CD4-positive, alpha-beta memory T cell (primary cell): ENCODE measurements at regions not wholly inside any gene's neighbourhood (a gene's known extent, or its start where the extent isn't known, plus 50 kb on each side); places are given as distances from the start of the nearest gene placed in this dataset.

Experiments used
- CTCF ChIA-PET: fragments of 350-600 bp; sonication (Branson Sonifier 250); formaldehyde crosslinking; loops from one replicate; lab custom pipeline; 2021; ENCODE audit warnings: inconsistent platforms; ENCODE audit not compliant: partially characterized antibody; lab: Charles Lee
- POLR2A ChIA-PET: fragments of 350-600 bp; sonication (Branson Sonifier 250); formaldehyde crosslinking; loops from one replicate; lab custom pipeline; 2021; ENCODE audit not compliant: partially characterized antibody; lab: Charles Lee
- DNase-seq, 5 donors: peaks; one replicate each; pipeline versions ENCODE4 v3.0.0 to v3.0.0-alpha.2; 2020 to 2022; ENCODE audit warnings: mixed read lengths in 1 of 5
- H3K27ac ChIP-seq: one replicate; pipeline ENCODE4 v1.7.0; 2013; ENCODE audit warnings: low read depth, low read length
- H3K27me3 ChIP-seq: 2 replicates; pipeline ENCODE4 v1.7.0; 2013; ENCODE audit warnings: mild to moderate bottlenecking, low read length, moderate library complexity; ENCODE audit not compliant: insufficient read depth
- H3K36me3 ChIP-seq: 2 replicates; pipeline ENCODE4 v1.7.0; 2013; ENCODE audit warnings: mild to moderate bottlenecking, low read length, moderate library complexity; ENCODE audit not compliant: insufficient read depth
- H3K4me1 ChIP-seq: 2 replicates; pipeline ENCODE4 v1.7.0; 2013; ENCODE audit warnings: mild to moderate bottlenecking, low read length, moderate library complexity; ENCODE audit not compliant: insufficient read depth
- H3K4me3 ChIP-seq, 2 donors: one replicate each; pipeline ENCODE4 v1.7.0; 2013; ENCODE audit warnings: low read length in 2 of 2, mild to moderate bottlenecking in 1 of 2
- H3K9me3 ChIP-seq, 2 donors: one replicate each; pipeline ENCODE4 v1.7.0; 2013; ENCODE audit warnings: low read length in 2 of 2, control low read depth in 1 of 2; ENCODE audit not compliant: control insufficient read depth in 1 of 2
- H3K27ac Mint-ChIP-seq, 7 donors: one replicate each; pipeline ENCODE4 v1.8.0; 2020 to 2021; ENCODE audit warnings: mixed read lengths in 7 of 7, mild to moderate bottlenecking in 6 of 7, inconsistent platforms in 3 of 7, moderate library complexity in 3 of 7
- H3K27me3 Mint-ChIP-seq, 2 donors: one replicate each; pipeline ENCODE4 v1.8.0; 2020 to 2021; ENCODE audit warnings: mixed read lengths in 2 of 2
- H3K36me3 Mint-ChIP-seq, 2 donors: one replicate each; pipeline ENCODE4 v1.8.0; 2020 to 2021; ENCODE audit warnings: mixed read lengths in 2 of 2, inconsistent platforms in 1 of 2, mild to moderate bottlenecking in 1 of 2
- H3K4me1 Mint-ChIP-seq, 4 donors: one replicate each; pipeline ENCODE4 v1.8.0; 2020 to 2021; ENCODE audit warnings: mixed read lengths in 4 of 4, mild to moderate bottlenecking in 1 of 4
- H3K4me3 Mint-ChIP-seq, 8 donors: one replicate each; pipeline ENCODE4 v1.8.0; 2020 to 2021; ENCODE audit warnings: mixed read lengths in 8 of 8, mild to moderate bottlenecking in 7 of 8, moderate library complexity in 6 of 8, inconsistent platforms in 3 of 8
- H3K9me3 Mint-ChIP-seq, 8 donors: one replicate each; pipeline ENCODE4 v1.8.0; 2020 to 2021; ENCODE audit warnings: mixed read lengths in 8 of 8, mild to moderate bottlenecking in 5 of 8, inconsistent platforms in 3 of 8, moderate library complexity in 1 of 8
- intact Hi-C: fragments of 100-400 bp; cut with micrococcal nuclease; formaldehyde crosslinking; loops from one replicate; pipeline ENCODE4 v1.15.1; 2023

GRCh38 chr6:74870403-74870802, 335.4 kb downstream of the COL12A1 start:
- H3K27ac Mint-ChIP-seq, result no peak overlapping the region
- no peak overlapping the region for H3K4me3 Mint-ChIP-seq
- Histone ChIP-seq H3K27ac (no peak overlapping the region), H3K27me3 (no peaks in the 10 kb centered on the region), H3K4me1 (no peaks in the 10 kb centered on the region), H3K9me3 (no peaks in the 10 kb centered on the region), H3K4me3 (no peak overlapping the region), H3K36me3 (no peaks in the 10 kb centered on the region)
- no peak for DNase-seq
- CTCF ChIA-PET, result no interaction called here
- no peaks in the 10 kb centered on the region for H3K27me3 Mint-ChIP-seq
- H3K4me1 Mint-ChIP-seq, result no peaks in the 10 kb centered on the region
- POLR2A ChIA-PET, result no interaction called here
- peaks cover 0 to 31% (median 5%) of the 10 kb centered on the region in 8 donors for H3K9me3 Mint-ChIP-seq
- intact Hi-C loops, result no loop called here
- no peaks in the 10 kb centered on the region for H3K36me3 Mint-ChIP-seq

- Histone ChIP-seq H3K36me3 (no peaks in the 10 kb centered on the region), H3K27me3 (no peaks in the 10 kb centered on the region), H3K9me3 (no peaks in the 10 kb centered on the region), H3K4me3 (no peak overlapping the region), H3K27ac (no peak overlapping the region), H3K4me1 (no peaks in the 10 kb centered on the region)
- intact Hi-C loops, result no loop called here
- CTCF ChIA-PET, result no interaction called here
- no peaks in the 10 kb centered on the region for H3K4me1 Mint-ChIP-seq
- H3K9me3 Mint-ChIP-seq, result peaks cover 0 to 18% (median 3%) of the 10 kb centered on the region in 8 donors
- no peak overlapping the region for H3K27ac Mint-ChIP-seq
- H3K27me3 Mint-ChIP-seq, result no peaks in the 10 kb centered on the region
- POLR2A ChIA-PET, result no interaction called here
- no peaks in the 10 kb centered on the region for H3K36me3 Mint-ChIP-seq
- no peak for DNase-seq
- H3K4me3 Mint-ChIP-seq, result no peak overlapping the region
These were observed 338.6 kb downstream of the COL12A1 start for GRCh38 chr6:74867291-74867690.

DNA sequence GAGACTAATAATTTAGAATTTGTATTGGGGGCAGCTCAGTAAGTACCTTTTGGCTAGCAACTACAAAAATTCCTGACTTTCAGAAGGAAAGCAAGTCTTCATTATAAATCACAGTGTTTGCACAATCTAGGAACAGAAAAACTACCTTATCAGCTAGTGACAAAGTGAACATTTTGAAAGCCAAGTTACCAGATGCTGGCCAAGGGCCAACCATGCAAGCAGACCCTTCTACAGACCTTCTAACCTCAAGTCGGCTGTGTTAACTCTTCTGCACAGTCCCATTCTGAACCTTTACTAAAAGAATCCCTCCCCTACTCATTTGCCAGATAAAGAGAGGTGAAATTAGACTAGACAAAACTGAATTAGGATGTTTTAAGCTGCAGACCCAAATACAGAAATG, 341.9 kb downstream of the COL12A1 start:
- CTCF ChIA-PET, result no interaction called here

DNA sequence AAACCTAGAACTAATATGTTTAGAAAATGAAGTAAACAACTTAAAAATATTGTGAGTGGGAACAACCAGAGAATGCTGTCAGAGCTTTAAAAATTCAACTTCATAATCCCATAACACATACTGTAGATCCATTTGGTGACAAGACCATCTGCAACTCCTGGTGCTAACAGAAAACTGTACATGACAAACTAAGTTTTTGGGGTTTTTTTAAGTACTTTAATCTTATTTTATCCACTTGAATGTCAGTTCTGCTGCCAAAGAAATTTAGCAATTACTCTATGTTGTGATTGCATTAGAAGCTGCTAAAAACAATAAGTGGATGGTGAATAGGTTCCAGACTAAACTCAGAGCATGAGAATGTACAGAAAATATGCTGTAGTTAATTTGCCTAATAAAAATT, 345.4 kb downstream of the COL12A1 start:
- H3K36me3 ChIP-seq, result no peaks in the 10 kb centered on the region
- H3K4me3 ChIP-seq, result no peak overlapping the region
- Mint-ChIP-seq H3K27ac (no peak overlapping the region), H3K4me1 (no peaks in the 10 kb centered on the region), H3K9me3 (peaks cover 0 to 4% (median 0%) of the 10 kb centered on the region in 8 donors), H3K36me3 (no peaks in the 10 kb centered on the region), H3K27me3 (no peaks in the 10 kb centered on the region), H3K4me3 (no peak overlapping the region)
- H3K9me3 ChIP-seq, result no peaks in the 10 kb centered on the region
- no peaks in the 10 kb centered on the region for H3K4me1 ChIP-seq
- H3K27ac ChIP-seq, result no peak overlapping the region
- POLR2A ChIA-PET, result no interaction called here
- CTCF ChIA-PET, result no interaction called here
- no peak for DNase-seq
- intact Hi-C loops, result no loop called here
- H3K27me3 ChIP-seq, result no peaks in the 10 kb centered on the region

More for the DNA sequence above, 341.9 kb downstream of the COL12A1 start:
- Mint-ChIP-seq H3K27me3 (no peaks in the 10 kb centered on the region), H3K27ac (no peak overlapping the region), H3K36me3 (no peaks in the 10 kb centered on the region), H3K9me3 (peaks cover 0 to 5% (median 0%) of the 10 kb centered on the region in 8 donors), H3K4me1 (no peaks in the 10 kb centered on the region), H3K4me3 (no peak overlapping the region)
- Histone ChIP-seq H3K27me3 (no peaks in the 10 kb centered on the region), H3K36me3 (no peaks in the 10 kb centered on the region), H3K9me3 (no peaks in the 10 kb centered on the region), H3K27ac (no peak overlapping the region), H3K4me3 (no peak overlapping the region), H3K4me1 (no peaks in the 10 kb centered on the region)
- DNase-seq, result no peak
- POLR2A ChIA-PET, result no interaction called here
- intact Hi-C loops, result no loop called here

DNA sequence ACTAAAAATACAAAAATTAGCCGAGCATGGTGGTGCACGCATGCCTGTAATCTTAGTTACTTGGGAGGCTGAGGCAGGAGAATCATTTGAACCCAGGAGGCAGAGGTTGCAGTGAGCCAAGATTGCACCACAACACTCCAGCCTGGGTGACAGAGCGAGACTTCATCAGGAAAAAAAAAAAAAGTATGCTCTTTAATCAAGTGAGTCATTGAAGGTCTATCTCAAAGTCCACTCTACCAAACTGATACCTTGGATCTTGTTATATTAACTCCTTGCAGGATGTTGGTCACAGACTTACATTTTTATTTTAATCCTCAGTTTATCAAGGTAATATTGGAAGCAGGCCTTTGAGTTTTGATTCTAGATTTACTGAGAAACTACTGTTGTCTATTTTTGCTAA, 348.7 kb downstream of the COL12A1 start:
- POLR2A ChIA-PET, result no interaction called here
- Histone ChIP-seq H3K27me3 (no peaks in the 10 kb centered on the region), H3K9me3 (no peaks in the 10 kb centered on the region), H3K4me1 (no peaks in the 10 kb centered on the region), H3K27ac (no peak overlapping the region), H3K36me3 (no peaks in the 10 kb centered on the region), H3K4me3 (no peak overlapping the region)
- peaks cover 0 to 4% (median 0%) of the 10 kb centered on the region in 8 donors for H3K9me3 Mint-ChIP-seq
- CTCF ChIA-PET, result no interaction called here
- H3K4me3 Mint-ChIP-seq, result no peak overlapping the region
- H3K4me1 Mint-ChIP-seq, result no peaks in the 10 kb centered on the region
- no peak for DNase-seq
- no peaks in the 10 kb centered on the region for H3K27me3 Mint-ChIP-seq
- no peak overlapping the region for H3K27ac Mint-ChIP-seq
- intact Hi-C loops, result no loop called here
- no peaks in the 10 kb centered on the region for H3K36me3 Mint-ChIP-seq

- intact Hi-C loops, result no loop called here
- no peak for DNase-seq
- Mint-ChIP-seq H3K27ac (no peak overlapping the region), H3K9me3 (peaks cover 0 to 6% (median 4%) of the 10 kb centered on the region in 8 donors), H3K4me3 (no peak overlapping the region), H3K4me1 (no peaks in the 10 kb centered on the region), H3K36me3 (no peaks in the 10 kb centered on the region), H3K27me3 (no peaks in the 10 kb centered on the region)
- ChIA-PET CTCF (no interaction called here), POLR2A (no interaction called here)
- Histone ChIP-seq H3K27me3 (no peaks in the 10 kb centered on the region), H3K36me3 (no peaks in the 10 kb centered on the region), H3K4me1 (no peaks in the 10 kb centered on the region), H3K9me3 (no peaks in the 10 kb centered on the region), H3K4me3 (no peak overlapping the region), H3K27ac (no peak overlapping the region)
These were observed 351.9 kb downstream of the COL12A1 start for GRCh38 chr6:74853991-74854390.

GRCh38 chr6:74851596-74851995, 354.3 kb downstream of the COL12A1 start:
- Histone ChIP-seq H3K9me3 (no peaks in the 10 kb centered on the region), H3K4me1 (no peaks in the 10 kb centered on the region), H3K4me3 (no peak overlapping the region), H3K27ac (no peak overlapping the region), H3K36me3 (no peaks in the 10 kb centered on the region), H3K27me3 (no peaks in the 10 kb centered on the region)
- no peaks in the 10 kb centered on the region for H3K36me3 Mint-ChIP-seq
- H3K27ac Mint-ChIP-seq, result no peak overlapping the region
- no peaks in the 10 kb centered on the region for H3K4me1 Mint-ChIP-seq
- peaks cover 0 to 12% (median 3%) of the 10 kb centered on the region in 8 donors for H3K9me3 Mint-ChIP-seq
- H3K27me3 Mint-ChIP-seq, result no peaks in the 10 kb centered on the region
- POLR2A ChIA-PET, result no interaction called here
- intact Hi-C loops, result no loop called here
- CTCF ChIA-PET, result no interaction called here
- DNase-seq, result no peak
- no peak overlapping the region for H3K4me3 Mint-ChIP-seq

DNA sequence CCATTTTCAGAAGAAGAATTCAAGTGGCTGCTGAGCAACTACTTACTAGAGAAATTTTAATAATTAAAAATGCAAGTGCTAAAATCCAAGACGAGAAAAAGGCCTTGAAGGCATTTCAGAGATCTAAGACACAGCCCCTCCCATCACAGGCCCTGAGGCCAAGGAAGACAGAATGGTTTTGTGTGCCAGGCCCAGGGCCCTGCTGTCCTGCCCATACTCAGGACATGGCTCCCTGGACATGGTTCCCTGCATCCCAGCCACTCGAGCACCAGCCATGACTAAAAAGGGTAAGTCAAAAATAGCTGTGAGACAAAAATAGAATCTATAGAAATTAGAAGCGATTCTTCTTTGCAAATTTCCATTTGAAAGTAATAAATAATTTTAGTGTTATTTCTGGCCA, 364.9 kb downstream of the COL12A1 start:
- intact Hi-C loops, result no loop called here
- H3K27ac ChIP-seq, result no peak overlapping the region
- Mint-ChIP-seq H3K9me3 (peaks cover 2 to 16% (median 8%) of the 10 kb centered on the region in 8 donors), H3K27ac (no peak overlapping the region), H3K4me3 (no peak overlapping the region), H3K27me3 (no peaks in the 10 kb centered on the region), H3K4me1 (no peaks in the 10 kb centered on the region), H3K36me3 (no peaks in the 10 kb centered on the region)
- no peak for DNase-seq
- H3K4me3 ChIP-seq, result no peak overlapping the region
- H3K27me3 ChIP-seq, result no peaks in the 10 kb centered on the region
- ChIA-PET CTCF (no interaction called here), POLR2A (no interaction called here)
- no peaks in the 10 kb centered on the region for H3K4me1 ChIP-seq
- H3K9me3 ChIP-seq, result no peaks in the 10 kb centered on the region
- no peaks in the 10 kb centered on the region for H3K36me3 ChIP-seq
